Lung (tissue), 11 donors: ENCODE measurements at regions not wholly inside any gene's neighbourhood (a gene's known extent, or its start where the extent isn't known, plus 50 kb on each side); places are given as distances from the start of the nearest gene placed in this dataset.
A peak's percentile ranks its signal among the peaks of the same experiment; 100 is the strongest.

Experiments used
- ATAC-seq: fragments of 200-7000 bp; cut with Tn5 transposase; one replicate; pipeline ENCODE4 v1.9.1; 2020; ENCODE audit warnings: moderate number of reproducible peaks; ENCODE audit not compliant: insufficient read depth, low FRiP score
- DNase-seq, 3 donors: peaks; one replicate each; pipeline ENCODE4 v3.0.0-alpha.2; 2013 to 2017
- H3K27ac ChIP-seq, 2 donors: one replicate each; pipeline ENCODE4 v1.5.1; 2013; ENCODE audit warnings: mild to moderate bottlenecking in 2 of 2, moderate library complexity in 2 of 2, control low read depth in 1 of 2, inconsistent platforms in 1 of 2, low read depth in 1 of 2, low read length in 1 of 2
- H3K27me3 ChIP-seq, 3 donors: one replicate each; pipeline ENCODE4 v1.5.1; 2013; ENCODE audit warnings: low read length in 2 of 3; ENCODE audit not compliant: control insufficient read depth in 3 of 3, insufficient read depth in 3 of 3
- H3K36me3 ChIP-seq, 4 donors: one replicate each; pipeline ENCODE4 v1.5.1; 2013; ENCODE audit warnings: low read length in 4 of 4, mild to moderate bottlenecking in 1 of 4, moderate library complexity in 1 of 4; ENCODE audit not compliant: control insufficient read depth in 4 of 4, insufficient read depth in 4 of 4
- H3K4me1 ChIP-seq, 5 donors: one replicate each; pipeline ENCODE4 v1.5.1; 2013; ENCODE audit warnings: low read length in 5 of 5, mild to moderate bottlenecking in 2 of 5, moderate library complexity in 1 of 5; ENCODE audit not compliant: control insufficient read depth in 5 of 5, insufficient read depth in 5 of 5
- H3K4me3 ChIP-seq: one replicate; pipeline ENCODE4 v1.5.1; 2013; ENCODE audit warnings: mild to moderate bottlenecking, control low read depth, moderate library complexity
- H3K9ac ChIP-seq, 2 donors: one replicate each; pipeline ENCODE4 v1.5.1; 2013; ENCODE audit warnings: low read length in 2 of 2, control low read depth in 1 of 2; ENCODE audit not compliant: insufficient read depth in 1 of 2
- H3K9me3 ChIP-seq, 4 donors: one replicate each; pipeline ENCODE4 v1.5.1; 2013; ENCODE audit warnings: low read length in 3 of 4, mild to moderate bottlenecking in 1 of 4, moderate library complexity in 1 of 4; ENCODE audit not compliant: control insufficient read depth in 4 of 4, insufficient read depth in 3 of 4
- WGBS, 2 donors: extraction: QIAGEN DNeasy Blood & Tissue Kit; methylation state at CpG; one replicate each; pipeline ENCODE4 v1.1.7; 2013; 5-methylcytosine and 5-hydroxymethylcytosine counted together
- TF ChIP-seq, protein P1 (sequence below): IDR thresholded peaks from 2 replicates; pipeline ENCODE4 v1.5.1; 2012; ENCODE audit warnings: mild to moderate bottlenecking; ENCODE audit errors: control extremely low read depth, extremely low read depth
- donor health status: control.
- donor health status: control.
- donor health status: Bipolar disorder and iron deficiency.
- donor health status: healthy.
- donor health status: DM: yes; HTN: yes; CAD: no.

DNA sequence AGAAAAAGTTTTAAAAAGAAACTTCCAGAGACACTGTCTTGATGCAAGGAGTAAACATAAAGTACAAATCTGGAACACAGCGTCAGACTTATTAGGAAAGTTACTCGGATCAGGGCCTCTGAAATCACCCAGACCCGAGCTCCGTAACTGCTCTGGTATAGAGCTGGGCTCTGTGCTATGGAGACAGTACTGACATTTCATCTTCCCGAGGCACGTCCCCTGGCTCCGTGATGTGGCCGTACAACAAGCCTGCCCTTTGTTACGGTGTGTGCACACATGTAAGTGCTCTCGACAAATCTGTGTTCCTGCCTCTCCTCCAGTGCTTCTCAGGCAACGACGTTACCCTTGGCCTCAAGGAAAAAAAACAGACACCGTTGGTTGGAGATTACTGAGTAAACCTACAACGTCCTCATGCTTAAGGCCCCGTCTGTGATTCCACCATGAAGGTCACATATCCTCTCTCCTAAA is 107.0 kb upstream of the IRF2BP2 start:
- peak overlapping the region in 1 of 2 donors; percentile 62 for H3K9ac ChIP-seq

DNA sequence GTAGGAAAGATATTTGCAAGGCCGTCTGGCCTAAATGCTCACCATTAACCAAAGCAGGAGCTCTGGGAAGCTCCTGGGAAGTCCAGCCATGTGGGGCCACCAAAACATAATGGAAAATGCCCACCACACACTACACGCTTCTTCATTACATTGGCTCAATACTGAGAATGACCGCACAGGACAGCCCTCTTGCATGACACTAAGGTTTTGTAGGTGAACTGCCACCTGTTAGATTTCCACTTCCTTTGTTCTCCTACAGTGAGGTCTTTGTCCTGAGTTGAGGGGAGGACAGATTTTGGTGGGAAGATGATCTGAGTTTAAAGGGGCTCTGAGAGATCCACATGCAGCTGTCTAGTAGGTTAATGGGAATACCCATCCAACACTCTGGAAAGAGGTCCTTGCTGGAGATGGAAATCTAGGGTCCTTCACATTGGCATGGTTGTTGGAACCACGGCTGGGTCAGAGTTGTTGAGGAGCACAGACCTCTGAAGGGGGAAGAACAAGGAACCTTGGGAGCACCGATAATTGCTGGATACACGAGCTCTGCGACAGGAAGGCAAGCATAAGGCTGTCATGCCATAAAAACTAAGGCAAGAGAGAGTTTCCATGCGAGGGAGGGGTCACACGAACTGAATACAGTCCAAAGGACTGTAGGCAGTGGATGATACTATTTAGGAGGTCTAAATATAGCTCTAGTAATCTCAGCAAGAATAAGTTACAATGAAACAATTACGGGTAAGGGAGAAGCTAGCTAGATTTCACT is 105.5 kb upstream of the IRF2BP2 start:
- no peaks in the 10 kb centered on the region for H3K9me3 ChIP-seq
- ATAC-seq (no peak), DNase-seq (no peak)
- H3K36me3 ChIP-seq = no peaks in the 10 kb centered on the region
- H3K9ac ChIP-seq = peak overlapping the region in 1 of 2 donors; percentile 7
- peak overlapping the region in 1 of 2 donors; percentile 49 for H3K27ac ChIP-seq
- H3K27me3 ChIP-seq = no peaks in the 10 kb centered on the region
- TF ChIP-seq, protein P1, sequence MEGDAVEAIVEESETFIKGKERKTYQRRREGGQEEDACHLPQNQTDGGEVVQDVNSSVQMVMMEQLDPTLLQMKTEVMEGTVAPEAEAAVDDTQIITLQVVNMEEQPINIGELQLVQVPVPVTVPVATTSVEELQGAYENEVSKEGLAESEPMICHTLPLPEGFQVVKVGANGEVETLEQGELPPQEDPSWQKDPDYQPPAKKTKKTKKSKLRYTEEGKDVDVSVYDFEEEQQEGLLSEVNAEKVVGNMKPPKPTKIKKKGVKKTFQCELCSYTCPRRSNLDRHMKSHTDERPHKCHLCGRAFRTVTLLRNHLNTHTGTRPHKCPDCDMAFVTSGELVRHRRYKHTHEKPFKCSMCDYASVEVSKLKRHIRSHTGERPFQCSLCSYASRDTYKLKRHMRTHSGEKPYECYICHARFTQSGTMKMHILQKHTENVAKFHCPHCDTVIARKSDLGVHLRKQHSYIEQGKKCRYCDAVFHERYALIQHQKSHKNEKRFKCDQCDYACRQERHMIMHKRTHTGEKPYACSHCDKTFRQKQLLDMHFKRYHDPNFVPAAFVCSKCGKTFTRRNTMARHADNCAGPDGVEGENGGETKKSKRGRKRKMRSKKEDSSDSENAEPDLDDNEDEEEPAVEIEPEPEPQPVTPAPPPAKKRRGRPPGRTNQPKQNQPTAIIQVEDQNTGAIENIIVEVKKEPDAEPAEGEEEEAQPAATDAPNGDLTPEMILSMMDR = no peak
- 85 to 94% methylated on average over 10 of the region's 10 CpGs for WGBS, 2 donors
- H3K4me3 ChIP-seq = no peak overlapping the region
- H3K4me1 ChIP-seq = peaks cover 3 to 49% (median 33%) of the 10 kb centered on the region in 5 donors

More for the DNA sequence above, 107.0 kb upstream of the IRF2BP2 start:
- no peak overlapping the region for H3K4me3 ChIP-seq
- ATAC-seq = no peak
- peak overlapping the region; percentile 28 to 37 for H3K27ac ChIP-seq
- no peaks in the 10 kb centered on the region for H3K27me3 ChIP-seq
- DNase-seq = peak; percentile 49 to 74 (median 64)
- no peaks in the 10 kb centered on the region for H3K36me3 ChIP-seq
- H3K4me1 ChIP-seq = peaks cover 12 to 64% (median 39%) of the 10 kb centered on the region in 5 donors
- TF ChIP-seq, protein P1 = no peak
- H3K9me3 ChIP-seq = no peaks in the 10 kb centered on the region
- WGBS, 2 donors = 54 to 68% methylated on average over 15 of the region's 15 CpGs

DNA sequence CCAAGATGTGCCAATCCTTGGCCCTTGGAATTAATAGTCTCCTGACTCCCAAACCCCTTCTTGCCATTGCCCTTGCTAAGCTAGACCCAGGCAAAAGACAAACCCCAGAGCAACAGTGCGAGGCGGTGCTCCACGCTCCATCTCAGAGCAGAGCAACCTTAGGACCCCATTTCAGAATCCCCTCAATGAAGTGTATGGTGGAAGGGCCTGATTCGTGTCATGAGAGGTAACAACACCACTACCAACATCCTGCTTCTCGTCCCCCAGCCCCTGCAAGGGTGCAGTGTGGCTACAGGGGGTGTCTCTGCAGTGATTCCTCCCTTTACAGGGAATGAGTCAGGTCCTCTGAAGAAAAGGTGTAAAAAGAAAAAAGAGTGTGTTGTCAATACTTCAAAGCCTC is 103.9 kb upstream of the IRF2BP2 start:
- WGBS, 2 donors = 96 to 99% methylated on average over 5 of the region's 5 CpGs
- no peak overlapping the region for H3K27ac ChIP-seq
- no peaks in the 10 kb centered on the region for H3K9me3 ChIP-seq
- TF ChIP-seq, protein P1 = no peak
- DNase-seq = no peak
- no peaks in the 10 kb centered on the region for H3K36me3 ChIP-seq
- no peaks in the 10 kb centered on the region for H3K27me3 ChIP-seq
- H3K4me1 ChIP-seq = peaks cover 3 to 39% (median 20%) of the 10 kb centered on the region in 5 donors
- ATAC-seq = no peak
- no peak overlapping the region for H3K9ac ChIP-seq
- no peak overlapping the region for H3K4me3 ChIP-seq
